Progenitor cell of endocrine pancreas (in vitro differentiated cells): ENCODE measurements at regions not wholly inside any gene's neighbourhood (a gene's known extent, or its start where the extent isn't known, plus 50 kb on each side); places are given as distances from the start of the nearest gene placed in this dataset.

Source experiments
- DNase-seq: peaks from one replicate; pipeline ENCODE4 v3.0.0; 2021; ENCODE audit warnings: low spot score; ENCODE audit not compliant: unreplicated experiment
- H3K27ac Mint-ChIP-seq: 2 replicates; pipeline ENCODE4 v1.8.0; 2021; ENCODE audit warnings: mild to moderate bottlenecking, moderate library complexity, mixed read lengths
- H3K27me3 Mint-ChIP-seq: 2 replicates; pipeline ENCODE4 v1.8.0; 2021; ENCODE audit warnings: mixed read lengths
- H3K36me3 Mint-ChIP-seq: 2 replicates; pipeline ENCODE4 v1.8.0; 2022; ENCODE audit warnings: mixed read lengths; ENCODE audit not compliant: insufficient read depth
- H3K4me1 Mint-ChIP-seq: 2 replicates; pipeline ENCODE4 v1.8.0; 2021; ENCODE audit warnings: low read depth, mixed read lengths
- H3K4me3 Mint-ChIP-seq: 2 replicates; pipeline ENCODE4 v1.8.0; 2021; ENCODE audit warnings: low read depth, mild to moderate bottlenecking, moderate library complexity, mixed read lengths
- H3K9me3 Mint-ChIP-seq: 2 replicates; pipeline ENCODE4 v1.8.0; 2021; ENCODE audit warnings: low read depth, mixed read lengths
- CTCF ChIP-seq: fragments of 200-600 bp; sonication (generic); IDR thresholded peaks from one replicate; pipeline ENCODE4 v1.5.0; 2021; ENCODE audit warnings: antibody characterized with exemption, mild to moderate bottlenecking; ENCODE audit not compliant: unreplicated experiment

DNA sequence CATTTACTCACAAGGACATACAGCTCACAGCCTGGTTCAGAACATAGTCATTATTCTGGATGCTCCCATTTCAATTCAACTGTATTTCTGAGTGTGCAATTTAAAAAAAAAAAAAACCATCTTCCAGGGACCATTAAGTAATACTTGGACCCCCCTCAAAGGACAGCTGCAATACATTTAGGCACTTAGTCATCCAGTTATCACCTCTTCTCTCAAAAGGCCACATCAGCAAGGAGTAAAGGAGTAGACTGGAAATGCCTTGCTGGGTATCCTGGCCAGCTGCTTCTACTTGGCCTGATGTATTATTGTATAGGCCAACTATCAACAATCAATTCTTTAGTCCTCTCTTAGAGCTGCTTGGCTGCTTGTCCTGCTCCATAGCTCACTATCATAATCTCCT, 211.4 kb upstream of the SETMAR start:
- Mint-ChIP-seq H3K4me1 (peaks cover 29% of the 10 kb centered on the region), H3K27ac (no peak overlapping the region)

GRCh38 chr3:4097801-4098200, 205.4 kb upstream of the SETMAR start:
- H3K36me3 Mint-ChIP-seq, result peaks cover 4% of the 10 kb centered on the region
- no peak for DNase-seq
- TF ChIP-seq CTCF, result no peak
- H3K27ac Mint-ChIP-seq, result no peak overlapping the region
- H3K4me1 Mint-ChIP-seq, result peaks cover 25% of the 10 kb centered on the region
- no peak overlapping the region for H3K4me3 Mint-ChIP-seq
- no peaks in the 10 kb centered on the region for H3K27me3 Mint-ChIP-seq
- peaks cover 22% of the 10 kb centered on the region for H3K9me3 Mint-ChIP-seq

More for the DNA sequence above, 211.4 kb upstream of the SETMAR start:
- TF ChIP-seq CTCF, result no peak
- DNase-seq, result no peak
- H3K4me3 Mint-ChIP-seq, result no peak overlapping the region
- no peaks in the 10 kb centered on the region for H3K36me3 Mint-ChIP-seq
- H3K27me3 Mint-ChIP-seq, result no peaks in the 10 kb centered on the region
- peaks cover 3% of the 10 kb centered on the region for H3K9me3 Mint-ChIP-seq

GRCh38 chr3:4099607-4100006, 203.6 kb upstream of the SETMAR start:
- Mint-ChIP-seq H3K27ac (no peak overlapping the region), H3K27me3 (no peaks in the 10 kb centered on the region), H3K4me3 (no peak overlapping the region), H3K36me3 (peaks cover 4% of the 10 kb centered on the region), H3K4me1 (peaks cover 15% of the 10 kb centered on the region), H3K9me3 (peaks cover 19% of the 10 kb centered on the region)
- no peak for TF ChIP-seq CTCF
- DNase-seq, result no peak

GRCh38 chr3:4107430-4107829, 195.7 kb upstream of the SETMAR start:
- Mint-ChIP-seq H3K4me3 (no peak overlapping the region), H3K4me1 (no peaks in the 10 kb centered on the region), H3K36me3 (no peaks in the 10 kb centered on the region), H3K27me3 (no peaks in the 10 kb centered on the region), H3K9me3 (peaks cover 6% of the 10 kb centered on the region), H3K27ac (no peak overlapping the region)
- peak; percentile 24 for TF ChIP-seq CTCF
- no peak for DNase-seq

DNA sequence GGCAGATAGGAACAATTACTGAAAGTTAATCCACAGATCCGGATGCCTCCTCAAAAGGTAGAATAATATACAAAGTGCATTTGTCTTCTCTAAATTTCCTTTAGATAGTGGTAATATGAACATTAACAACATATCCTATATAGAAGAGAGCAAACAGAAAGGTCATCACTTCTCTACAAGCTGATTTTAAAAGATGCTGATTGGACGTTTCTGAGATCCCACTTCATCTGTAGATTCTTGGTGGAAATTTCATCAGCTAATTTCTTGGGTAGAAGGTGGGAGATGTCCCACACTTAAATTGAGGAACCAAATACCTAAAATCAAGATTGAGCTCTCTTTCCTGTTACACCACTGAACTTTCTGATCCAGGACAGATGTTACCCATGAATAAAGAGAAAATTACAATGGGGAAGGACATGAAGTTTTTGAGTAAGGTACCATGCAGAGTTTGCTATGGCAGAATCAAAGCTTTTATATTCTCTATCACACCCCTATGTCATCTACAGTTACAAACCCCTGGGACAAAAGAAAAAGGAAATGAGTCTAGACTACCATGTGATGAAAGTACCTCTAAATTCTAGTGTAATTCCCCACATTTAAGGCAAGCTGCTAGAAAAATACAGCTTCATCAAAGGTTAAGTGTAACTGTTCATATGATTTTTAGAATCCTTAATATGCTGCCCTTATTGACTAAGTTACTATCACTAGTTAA, 189.2 kb upstream of the SETMAR start:
- Mint-ChIP-seq H3K4me3 (no peak overlapping the region), H3K9me3 (peaks cover 6% of the 10 kb centered on the region), H3K4me1 (peaks cover 7% of the 10 kb centered on the region), H3K27me3 (no peaks in the 10 kb centered on the region), H3K27ac (no peak overlapping the region), H3K36me3 (no peaks in the 10 kb centered on the region)
- no peak for TF ChIP-seq CTCF
- no peak for DNase-seq
